SK-N-SH treated with all-trans-retinoic acid at 6 μM for 48 hours (cell line): ENCODE measurements at regions not wholly inside any gene's neighbourhood (a gene's known extent, or its start where the extent isn't known, plus 50 kb on each side); places are given as distances from the start of the nearest gene placed in this dataset.

Experiments used
- ARNTL ChIP-seq: fragments of 450-650 bp; formaldehyde crosslinking; IDR thresholded peaks from 2 replicates; pipeline ENCODE4 v1.5.0; 2020; ENCODE audit warnings: low read depth, mild to moderate bottlenecking, moderate library complexity, borderline replicate concordance
- BACH2 ChIP-seq: fragments of 250-450 bp; sonication (Bioruptor Pico); IDR thresholded peaks from 2 replicates; pipeline ENCODE4 v1.9.0; 2021; ENCODE audit warnings: mild to moderate bottlenecking, borderline replicate concordance
- CSDC2 ChIP-seq: fragments of 250-450 bp; sonication (Bioruptor Pico); IDR thresholded peaks from 2 replicates; pipeline ENCODE4 v1.5.0; 2020; ENCODE audit warnings: mild to moderate bottlenecking, moderate library complexity
- GLIS3 ChIP-seq: fragments of 250-450 bp; sonication (Bioruptor Pico); IDR thresholded peaks from 2 replicates; pipeline ENCODE4 v1.5.0; 2020; ENCODE audit warnings: mild to moderate bottlenecking, moderate library complexity
- OSR1 ChIP-seq: fragments of 250-450 bp; sonication (Bioruptor Pico); IDR thresholded peaks from 2 replicates; pipeline ENCODE4 v1.8.0; 2022; ENCODE audit warnings: moderate library complexity, mild to moderate bottlenecking, inconsistent platforms
- PPARA ChIP-seq: fragments of 250-450 bp; sonication (Bioruptor Pico); IDR thresholded peaks from 2 replicates; pipeline ENCODE4 v1.5.0; 2020; ENCODE audit warnings: mild to moderate bottlenecking, borderline replicate concordance
- RARB ChIP-seq: fragments of 250-450 bp; sonication (Bioruptor Pico); IDR thresholded peaks from 2 replicates; pipeline ENCODE4 v1.8.0; 2021; ENCODE audit warnings: mild to moderate bottlenecking, moderate library complexity
- TCF4 ChIP-seq: fragments of 250-450 bp; sonication (Bioruptor Pico); IDR thresholded peaks from 2 replicates; pipeline ENCODE4 v1.8.0; 2021; ENCODE audit warnings: mild to moderate bottlenecking, moderate library complexity, borderline replicate concordance
- ZFP3 ChIP-seq: fragments of 250-450 bp; sonication (Bioruptor Pico); IDR thresholded peaks from 2 replicates; pipeline ENCODE4 v1.5.0; 2020; ENCODE audit warnings: mild to moderate bottlenecking, moderate library complexity
- ZFP30 ChIP-seq: fragments of 450-650 bp; formaldehyde crosslinking; IDR thresholded peaks from 2 replicates; pipeline ENCODE4 v1.5.0; 2022; ENCODE audit warnings: mild to moderate bottlenecking, moderate library complexity
- ZNF565 ChIP-seq: fragments of 450-650 bp; formaldehyde crosslinking; conservative IDR thresholded peaks from 2 replicates; pipeline ENCODE4 v1.5.0; 2020; ENCODE audit warnings: low read depth, mild to moderate bottlenecking, moderate library complexity
- TF ChIP-seq, protein P1 (sequence below): fragments of 250-450 bp; sonication (Bioruptor Pico); IDR thresholded peaks from 2 replicates; pipeline ENCODE4 v1.8.0; 2020; ENCODE audit warnings: mild to moderate bottlenecking, moderate library complexity, borderline replicate concordance
- TF ChIP-seq, protein P2 (sequence below): fragments of 250-450 bp; sonication (Bioruptor Pico); IDR thresholded peaks from 2 replicates; pipeline ENCODE4 v1.5.1; 2020; ENCODE audit warnings: low read depth, mild to moderate bottlenecking, moderate library complexity

DNA sequence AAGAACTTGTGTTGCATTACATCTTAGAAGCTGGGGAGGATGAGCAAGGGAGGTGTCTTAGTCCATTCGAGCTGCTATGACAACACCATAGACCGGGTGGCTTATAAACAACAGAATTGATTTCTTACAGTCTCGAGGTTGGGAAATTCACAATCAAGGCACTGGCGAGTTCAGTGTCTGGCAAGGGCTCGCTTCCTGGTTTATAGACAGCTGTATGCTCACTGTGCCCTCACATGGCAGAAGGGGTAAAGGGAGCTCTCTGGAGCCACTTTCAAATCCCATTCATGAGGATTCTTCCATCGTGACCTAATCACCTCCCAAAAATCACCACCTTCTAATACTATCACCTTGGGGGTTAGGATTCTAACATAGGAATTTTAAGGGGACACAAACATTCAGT is 150.0 kb upstream of the NECTIN1 start:
- TF ChIP-seq, protein P1, sequence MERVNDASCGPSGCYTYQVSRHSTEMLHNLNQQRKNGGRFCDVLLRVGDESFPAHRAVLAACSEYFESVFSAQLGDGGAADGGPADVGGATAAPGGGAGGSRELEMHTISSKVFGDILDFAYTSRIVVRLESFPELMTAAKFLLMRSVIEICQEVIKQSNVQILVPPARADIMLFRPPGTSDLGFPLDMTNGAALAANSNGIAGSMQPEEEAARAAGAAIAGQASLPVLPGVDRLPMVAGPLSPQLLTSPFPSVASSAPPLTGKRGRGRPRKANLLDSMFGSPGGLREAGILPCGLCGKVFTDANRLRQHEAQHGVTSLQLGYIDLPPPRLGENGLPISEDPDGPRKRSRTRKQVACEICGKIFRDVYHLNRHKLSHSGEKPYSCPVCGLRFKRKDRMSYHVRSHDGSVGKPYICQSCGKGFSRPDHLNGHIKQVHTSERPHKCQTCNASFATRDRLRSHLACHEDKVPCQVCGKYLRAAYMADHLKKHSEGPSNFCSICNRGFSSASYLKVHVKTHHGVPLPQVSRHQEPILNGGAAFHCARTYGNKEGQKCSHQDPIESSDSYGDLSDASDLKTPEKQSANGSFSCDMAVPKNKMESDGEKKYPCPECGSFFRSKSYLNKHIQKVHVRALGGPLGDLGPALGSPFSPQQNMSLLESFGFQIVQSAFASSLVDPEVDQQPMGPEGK (CRISPR knock-in tag) = no peak
- no peak for TF ChIP-seq GLIS3 (CRISPR knock-in tag)
- TF ChIP-seq ARNTL (CRISPR knock-in tag) = no peak
- no peak for TF ChIP-seq ZFP3 (CRISPR knock-in tag)
- TF ChIP-seq BACH2 (CRISPR knock-in tag) = no peak
- TF ChIP-seq PPARA (CRISPR knock-in tag) = no peak
- TF ChIP-seq ZFP30 (CRISPR knock-in tag) = no peak
- no peak for TF ChIP-seq OSR1 (CRISPR knock-in tag)
- no peak for TF ChIP-seq CSDC2 (CRISPR knock-in tag)
- no peak for TF ChIP-seq TCF4
- TF ChIP-seq, protein P2, sequence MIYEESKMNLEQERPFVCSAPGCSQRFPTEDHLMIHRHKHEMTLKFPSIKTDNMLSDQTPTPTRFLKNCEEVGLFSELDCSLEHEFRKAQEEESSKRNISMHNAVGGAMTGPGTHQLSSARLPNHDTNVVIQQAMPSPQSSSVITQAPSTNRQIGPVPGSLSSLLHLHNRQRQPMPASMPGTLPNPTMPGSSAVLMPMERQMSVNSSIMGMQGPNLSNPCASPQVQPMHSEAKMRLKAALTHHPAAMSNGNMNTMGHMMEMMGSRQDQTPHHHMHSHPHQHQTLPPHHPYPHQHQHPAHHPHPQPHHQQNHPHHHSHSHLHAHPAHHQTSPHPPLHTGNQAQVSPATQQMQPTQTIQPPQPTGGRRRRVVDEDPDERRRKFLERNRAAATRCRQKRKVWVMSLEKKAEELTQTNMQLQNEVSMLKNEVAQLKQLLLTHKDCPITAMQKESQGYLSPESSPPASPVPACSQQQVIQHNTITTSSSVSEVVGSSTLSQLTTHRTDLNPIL (CRISPR knock-in tag) = no peak
- TF ChIP-seq RARB (CRISPR knock-in tag) = no peak
- TF ChIP-seq ZNF565 (CRISPR knock-in tag) = no peak
